ENCODE measurements at regions not wholly inside any gene's neighbourhood (a gene's known extent, or its start where the extent isn't known, plus 50 kb on each side); places are given as distances from the start of the nearest gene placed in this dataset.

- Mint-ChIP-seq H3K4me3 (no peak overlapping the region), H3K36me3 (no peaks in the 10 kb centered on the region), H3K27ac (no peak overlapping the region), H3K9me3 (no peaks in the 10 kb centered on the region), H3K27me3 (ENCODE audit: low read depth) (peaks cover 5% of the 10 kb centered on the region), H3K4me1 (no peaks in the 10 kb centered on the region)
- CTCF ChIA-PET, result interaction anchor here (1.3 to 1.5 kb wide), 2 partner anchors 97 to 110 kb away, joined by 5 read pairs; no protein-coding TSS in a partner anchor
- no peak for TF ChIP-seq CBFB (CRISPR knock-in tag; IDR thresholded peaks at IDR 0.05; ENCODE audit: low read depth)
- TF ChIP-seq EMX1 (CRISPR knock-in tag; IDR thresholded peaks at IDR 0.05), result no peak
- POLR2A ChIA-PET, result no interaction called here
- DNase-seq (ENCODE audit: low spot score) (no peak), ATAC-seq (no peak)
These were observed 121.6 kb upstream of the MRPS22 start for GRCh38 chr3:139222100-139222657.

- DNase-seq (ENCODE audit: low spot score) (no peak), ATAC-seq (no peak)
- ChIA-PET CTCF (interaction anchor here (0.5 kb wide), 1 partner anchor 434 kb away, joined by 3 read pairs; no protein-coding TSS in a partner anchor), POLR2A (no interaction called here)
- H3K36me3 Mint-ChIP-seq, result no peaks in the 10 kb centered on the region
- TF ChIP-seq NFE2L1 (CRISPR knock-in tag; IDR thresholded peaks at IDR 0.05) (no peak), JAZF1 (CRISPR knock-in tag; IDR thresholded peaks at IDR 0.05) (no peak), ZNF219 (CRISPR knock-in tag; IDR thresholded peaks at IDR 0.05; ENCODE audit: borderline replicate concordance) (no peak), GRHL2 (CRISPR knock-in tag; IDR thresholded peaks at IDR 0.05; ENCODE audit: insufficient replicate concordance, severe bottlenecking) (no peak), E2F1 (CRISPR knock-in tag; IDR thresholded peaks at IDR 0.05) (no peak), ZMAT4 (CRISPR knock-in tag; IDR thresholded peaks at IDR 0.05) (no peak), SOX15 (CRISPR knock-in tag; IDR thresholded peaks at IDR 0.05) (no peak), ZNF121 (CRISPR knock-in tag; IDR thresholded peaks at IDR 0.05) (no peak), CREM (CRISPR knock-in tag; IDR thresholded peaks at IDR 0.05) (no peak)
- TF ChIP-seq, protein P1, sequence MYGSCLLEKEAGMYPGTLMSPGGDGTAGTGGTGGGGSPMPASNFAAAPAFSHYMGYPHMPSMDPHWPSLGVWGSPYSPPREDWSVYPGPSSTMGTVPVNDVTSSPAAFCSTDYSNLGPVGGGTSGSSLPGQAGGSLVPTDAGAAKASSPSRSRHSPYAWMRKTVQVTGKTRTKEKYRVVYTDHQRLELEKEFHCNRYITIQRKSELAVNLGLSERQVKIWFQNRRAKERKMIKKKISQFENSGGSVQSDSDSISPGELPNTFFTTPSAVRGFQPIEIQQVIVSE (CRISPR knock-in tag; IDR thresholded peaks at IDR 0.05; ENCODE audit: borderline replicate concordance), result no peak
- TF ChIP-seq, protein P2, sequence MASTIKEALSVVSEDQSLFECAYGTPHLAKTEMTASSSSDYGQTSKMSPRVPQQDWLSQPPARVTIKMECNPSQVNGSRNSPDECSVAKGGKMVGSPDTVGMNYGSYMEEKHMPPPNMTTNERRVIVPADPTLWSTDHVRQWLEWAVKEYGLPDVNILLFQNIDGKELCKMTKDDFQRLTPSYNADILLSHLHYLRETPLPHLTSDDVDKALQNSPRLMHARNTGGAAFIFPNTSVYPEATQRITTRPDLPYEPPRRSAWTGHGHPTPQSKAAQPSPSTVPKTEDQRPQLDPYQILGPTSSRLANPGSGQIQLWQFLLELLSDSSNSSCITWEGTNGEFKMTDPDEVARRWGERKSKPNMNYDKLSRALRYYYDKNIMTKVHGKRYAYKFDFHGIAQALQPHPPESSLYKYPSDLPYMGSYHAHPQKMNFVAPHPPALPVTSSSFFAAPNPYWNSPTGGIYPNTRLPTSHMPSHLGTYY (CRISPR knock-in tag; IDR thresholded peaks at IDR 0.05), result no peak
- TF ChIP-seq, protein P3, sequence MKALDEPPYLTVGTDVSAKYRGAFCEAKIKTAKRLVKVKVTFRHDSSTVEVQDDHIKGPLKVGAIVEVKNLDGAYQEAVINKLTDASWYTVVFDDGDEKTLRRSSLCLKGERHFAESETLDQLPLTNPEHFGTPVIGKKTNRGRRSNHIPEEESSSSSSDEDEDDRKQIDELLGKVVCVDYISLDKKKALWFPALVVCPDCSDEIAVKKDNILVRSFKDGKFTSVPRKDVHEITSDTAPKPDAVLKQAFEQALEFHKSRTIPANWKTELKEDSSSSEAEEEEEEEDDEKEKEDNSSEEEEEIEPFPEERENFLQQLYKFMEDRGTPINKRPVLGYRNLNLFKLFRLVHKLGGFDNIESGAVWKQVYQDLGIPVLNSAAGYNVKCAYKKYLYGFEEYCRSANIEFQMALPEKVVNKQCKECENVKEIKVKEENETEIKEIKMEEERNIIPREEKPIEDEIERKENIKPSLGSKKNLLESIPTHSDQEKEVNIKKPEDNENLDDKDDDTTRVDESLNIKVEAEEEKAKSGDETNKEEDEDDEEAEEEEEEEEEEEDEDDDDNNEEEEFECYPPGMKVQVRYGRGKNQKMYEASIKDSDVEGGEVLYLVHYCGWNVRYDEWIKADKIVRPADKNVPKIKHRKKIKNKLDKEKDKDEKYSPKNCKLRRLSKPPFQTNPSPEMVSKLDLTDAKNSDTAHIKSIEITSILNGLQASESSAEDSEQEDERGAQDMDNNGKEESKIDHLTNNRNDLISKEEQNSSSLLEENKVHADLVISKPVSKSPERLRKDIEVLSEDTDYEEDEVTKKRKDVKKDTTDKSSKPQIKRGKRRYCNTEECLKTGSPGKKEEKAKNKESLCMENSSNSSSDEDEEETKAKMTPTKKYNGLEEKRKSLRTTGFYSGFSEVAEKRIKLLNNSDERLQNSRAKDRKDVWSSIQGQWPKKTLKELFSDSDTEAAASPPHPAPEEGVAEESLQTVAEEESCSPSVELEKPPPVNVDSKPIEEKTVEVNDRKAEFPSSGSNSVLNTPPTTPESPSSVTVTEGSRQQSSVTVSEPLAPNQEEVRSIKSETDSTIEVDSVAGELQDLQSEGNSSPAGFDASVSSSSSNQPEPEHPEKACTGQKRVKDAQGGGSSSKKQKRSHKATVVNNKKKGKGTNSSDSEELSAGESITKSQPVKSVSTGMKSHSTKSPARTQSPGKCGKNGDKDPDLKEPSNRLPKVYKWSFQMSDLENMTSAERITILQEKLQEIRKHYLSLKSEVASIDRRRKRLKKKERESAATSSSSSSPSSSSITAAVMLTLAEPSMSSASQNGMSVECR (CRISPR knock-in tag; IDR thresholded peaks at IDR 0.05; ENCODE audit: borderline replicate concordance), result no peak
- TF ChIP-seq, protein P4, sequence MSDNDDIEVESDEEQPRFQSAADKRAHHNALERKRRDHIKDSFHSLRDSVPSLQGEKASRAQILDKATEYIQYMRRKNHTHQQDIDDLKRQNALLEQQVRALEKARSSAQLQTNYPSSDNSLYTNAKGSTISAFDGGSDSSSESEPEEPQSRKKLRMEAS (CRISPR knock-in tag; IDR thresholded peaks at IDR 0.05), result no peak
- H3K9me3 Mint-ChIP-seq, result no peaks in the 10 kb centered on the region
- H3K27ac Mint-ChIP-seq, result no peak overlapping the region
- H3K27me3 Mint-ChIP-seq (ENCODE audit: low read depth), result peaks cover 27% of the 10 kb centered on the region
- H3K4me1 Mint-ChIP-seq, result no peaks in the 10 kb centered on the region
- H3K4me3 Mint-ChIP-seq, result no peak overlapping the region
These were observed 118.3 kb upstream of the MRPS22 start for GRCh38 chr3:139225548-139225947.

All from WTC11 (cell line).